Neural progenitor cell (in vitro differentiated cells): ENCODE measurements at regions not wholly inside any gene's neighbourhood (a gene's known extent, or its start where the extent isn't known, plus 50 kb on each side); places are given as distances from the start of the nearest gene placed in this dataset.

Source experiments
- DNase-seq: peaks from one replicate; pipeline ENCODE4 v3.0.0-alpha.2; 2016; ENCODE audit warnings: low spot score
- H2AFZ ChIP-seq: fragments of 200-600 bp; sonication (generic); replicated peaks from 2 replicates; pipeline ENCODE4 v1.6.1; 2016; ENCODE audit warnings: antibody characterized with exemption
- H3F3A ChIP-seq: fragments of 200-600 bp; sonication (generic); 2 replicates; pipeline ENCODE4 v1.6.1; 2016; ENCODE audit warnings: antibody characterized with exemption, low read depth
- H3K27ac ChIP-seq: fragments of 200-600 bp; sonication (generic); 2 replicates; pipeline ENCODE4 v1.5.1; 2016; ENCODE audit warnings: mild to moderate bottlenecking
- H3K27me3 ChIP-seq: fragments of 200-600 bp; sonication (generic); 2 replicates; pipeline ENCODE4 v1.6.1; 2016; ENCODE audit warnings: mild to moderate bottlenecking, moderate library complexity
- H3K36me3 ChIP-seq: fragments of 200-600 bp; sonication (generic); 2 replicates; pipeline ENCODE4 v1.5.1; 2016
- H3K4me1 ChIP-seq: fragments of 200-600 bp; sonication (generic); 2 replicates; pipeline ENCODE4 v1.6.1; 2016; ENCODE audit warnings: mixed run types
- H3K4me2 ChIP-seq: fragments of 200-600 bp; sonication (generic); 2 replicates; pipeline ENCODE4 v1.6.1; 2016
- H3K4me3 ChIP-seq: fragments of 200-600 bp; sonication (generic); 2 replicates; pipeline ENCODE4 v1.5.1; 2016
- H3K79me2 ChIP-seq: fragments of 200-600 bp; sonication (generic); 2 replicates; pipeline ENCODE4 v1.6.1; 2016; ENCODE audit warnings: low read depth
- H3K9ac ChIP-seq: fragments of 200-600 bp; sonication (generic); 2 replicates; pipeline ENCODE4 v1.6.1; 2016
- H3K9me3 ChIP-seq: fragments of 200-600 bp; sonication (generic); 2 replicates; pipeline ENCODE4 v1.5.1; 2016; ENCODE audit warnings: low read depth
- H4K20me1 ChIP-seq: fragments of 200-600 bp; sonication (generic); 2 replicates; pipeline ENCODE4 v1.6.1; 2016; ENCODE audit warnings: low read depth
- H3K27ac Mint-ChIP-seq: 3 replicates; pipeline ENCODE4 v1.8.0; 2021; ENCODE audit warnings: mixed read lengths
- H3K27me3 Mint-ChIP-seq: 2 replicates; pipeline ENCODE4 v1.8.0; 2022; ENCODE audit warnings: low read depth, mild to moderate bottlenecking, inconsistent platforms, moderate library complexity, mixed read lengths; ENCODE audit not compliant: insufficient read depth
- H3K36me3 Mint-ChIP-seq: 3 replicates; pipeline ENCODE4 v1.8.0; 2021; ENCODE audit warnings: mixed read lengths
- H3K4me1 Mint-ChIP-seq: 3 replicates; pipeline ENCODE4 v1.8.0; 2021; ENCODE audit warnings: mixed read lengths
- H3K4me3 Mint-ChIP-seq: 3 replicates; pipeline ENCODE4 v1.8.0; 2021; ENCODE audit warnings: mild to moderate bottlenecking, moderate library complexity, mixed read lengths
- H3K9me3 Mint-ChIP-seq: 3 replicates; pipeline ENCODE4 v1.8.0; 2020; ENCODE audit warnings: mixed read lengths
- EZH2 ChIP-seq: fragments of 200-600 bp; sonication (generic); IDR thresholded peaks from 2 replicates; pipeline ENCODE4 v1.6.1; 2017; ENCODE audit warnings: antibody characterized with exemption, mild to moderate bottlenecking, moderate library complexity
- EZH2phosphoT487 ChIP-seq: fragments of 200-600 bp; sonication (generic); IDR thresholded peaks from 2 replicates; pipeline ENCODE4 v1.6.1; 2017; ENCODE audit warnings: antibody characterized with exemption
- TF ChIP-seq, protein P1 (sequence below): fragments of 200-600 bp; sonication (generic); IDR thresholded peaks from 2 replicates; pipeline ENCODE4 v1.5.1; 2017; ENCODE audit warnings: antibody characterized with exemption, mild to moderate bottlenecking

DNA sequence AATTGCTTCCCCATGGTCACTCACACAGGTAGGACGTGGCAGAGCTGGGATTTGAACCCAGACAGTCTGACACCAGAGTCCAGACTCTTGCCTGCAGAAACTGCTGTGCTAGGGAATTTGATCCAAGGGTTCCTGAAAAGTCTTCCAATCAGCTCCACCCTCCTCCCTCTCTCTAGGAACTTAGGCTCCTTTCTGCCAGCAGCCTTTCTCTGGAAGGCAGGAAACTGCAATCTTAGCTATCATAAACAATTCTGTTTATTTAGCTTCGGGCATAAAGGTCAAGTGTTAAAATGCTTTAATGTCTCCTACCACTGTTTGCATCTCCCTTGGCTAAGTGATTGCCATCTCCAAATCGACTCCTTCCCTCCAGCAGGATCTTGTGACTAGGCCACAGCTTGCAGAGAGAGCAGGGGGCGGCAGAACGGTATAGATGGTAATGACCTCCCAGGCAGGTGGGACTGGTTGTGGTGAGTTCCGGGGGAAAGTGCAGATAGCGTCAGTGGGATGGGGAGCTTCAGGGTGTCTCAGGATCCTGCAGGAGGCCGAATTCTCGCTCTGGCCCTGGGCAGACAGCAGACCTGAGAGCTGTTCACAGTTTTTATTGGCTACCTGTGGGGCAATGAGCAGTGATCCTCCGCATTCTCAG, 882.4 kb upstream of the EEF2KMT start:
- no peaks in the 10 kb centered on the region for H4K20me1 ChIP-seq
- no peaks in the 10 kb centered on the region for H3K27me3 ChIP-seq
- H3F3A ChIP-seq = no peaks in the 10 kb centered on the region
- DNase-seq = no peak
- peaks cover 11% of the 10 kb centered on the region for H3K4me1 ChIP-seq
- H2AFZ ChIP-seq = no peak overlapping the region
- H3K36me3 Mint-ChIP-seq = no peaks in the 10 kb centered on the region
- H3K27ac Mint-ChIP-seq = no peak overlapping the region
- no peak overlapping the region for H3K4me3 ChIP-seq
- H3K9me3 ChIP-seq = no peaks in the 10 kb centered on the region
- H3K4me1 Mint-ChIP-seq = peaks cover 12% of the 10 kb centered on the region
- no peak overlapping the region for H3K4me2 ChIP-seq
- H3K79me2 ChIP-seq = no peaks in the 10 kb centered on the region
- no peak overlapping the region for H3K27ac ChIP-seq
- H3K4me3 Mint-ChIP-seq = no peak overlapping the region
- TF ChIP-seq EZH2phosphoT487 (no peak), EZH2 (no peak)
- TF ChIP-seq, protein P1, sequence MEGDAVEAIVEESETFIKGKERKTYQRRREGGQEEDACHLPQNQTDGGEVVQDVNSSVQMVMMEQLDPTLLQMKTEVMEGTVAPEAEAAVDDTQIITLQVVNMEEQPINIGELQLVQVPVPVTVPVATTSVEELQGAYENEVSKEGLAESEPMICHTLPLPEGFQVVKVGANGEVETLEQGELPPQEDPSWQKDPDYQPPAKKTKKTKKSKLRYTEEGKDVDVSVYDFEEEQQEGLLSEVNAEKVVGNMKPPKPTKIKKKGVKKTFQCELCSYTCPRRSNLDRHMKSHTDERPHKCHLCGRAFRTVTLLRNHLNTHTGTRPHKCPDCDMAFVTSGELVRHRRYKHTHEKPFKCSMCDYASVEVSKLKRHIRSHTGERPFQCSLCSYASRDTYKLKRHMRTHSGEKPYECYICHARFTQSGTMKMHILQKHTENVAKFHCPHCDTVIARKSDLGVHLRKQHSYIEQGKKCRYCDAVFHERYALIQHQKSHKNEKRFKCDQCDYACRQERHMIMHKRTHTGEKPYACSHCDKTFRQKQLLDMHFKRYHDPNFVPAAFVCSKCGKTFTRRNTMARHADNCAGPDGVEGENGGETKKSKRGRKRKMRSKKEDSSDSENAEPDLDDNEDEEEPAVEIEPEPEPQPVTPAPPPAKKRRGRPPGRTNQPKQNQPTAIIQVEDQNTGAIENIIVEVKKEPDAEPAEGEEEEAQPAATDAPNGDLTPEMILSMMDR = no peak
- peaks cover 5% of the 10 kb centered on the region for H3K27me3 Mint-ChIP-seq
- no peaks in the 10 kb centered on the region for H3K36me3 ChIP-seq
- no peaks in the 10 kb centered on the region for H3K9me3 Mint-ChIP-seq
- no peak overlapping the region for H3K9ac ChIP-seq

DNA sequence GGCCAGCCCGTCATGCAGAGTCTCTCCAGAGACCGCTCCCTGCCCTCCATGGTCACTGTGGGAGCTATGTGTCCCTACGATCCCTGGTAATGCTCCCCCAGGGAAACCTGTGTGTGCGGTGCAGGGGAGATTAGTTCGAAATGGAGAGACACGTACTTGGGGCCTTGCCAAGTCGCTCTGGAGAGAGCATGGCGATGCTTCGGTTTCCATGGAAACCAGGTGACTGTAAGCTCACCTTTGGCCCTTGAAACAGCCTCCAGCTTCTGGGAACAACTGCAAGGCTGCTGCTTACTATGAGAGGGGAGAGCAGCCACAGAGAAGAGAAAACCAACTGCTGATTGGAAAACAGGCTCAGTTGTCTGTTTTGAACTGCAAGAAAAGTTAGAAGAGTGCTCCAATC, 879.7 kb upstream of the EEF2KMT start:
- Histone ChIP-seq H4K20me1 (no peaks in the 10 kb centered on the region), H3K36me3 (no peaks in the 10 kb centered on the region), H3K9me3 (no peaks in the 10 kb centered on the region), H3K4me2 (no peak overlapping the region), H3K27me3 (no peaks in the 10 kb centered on the region), H3F3A (no peaks in the 10 kb centered on the region), H3K4me1 (no peaks in the 10 kb centered on the region), H3K79me2 (no peaks in the 10 kb centered on the region), H3K9ac (no peak overlapping the region), H2AFZ (no peak overlapping the region), H3K4me3 (no peak overlapping the region), H3K27ac (no peak overlapping the region)
- Mint-ChIP-seq H3K27ac (no peak overlapping the region), H3K27me3 (peaks cover 2% of the 10 kb centered on the region), H3K9me3 (no peaks in the 10 kb centered on the region), H3K36me3 (no peaks in the 10 kb centered on the region), H3K4me3 (no peak overlapping the region), H3K4me1 (peaks cover 9% of the 10 kb centered on the region)
- TF ChIP-seq, protein P1 = no peak
- TF ChIP-seq EZH2phosphoT487 (no peak), EZH2 (no peak)
- DNase-seq = no peak

DNA sequence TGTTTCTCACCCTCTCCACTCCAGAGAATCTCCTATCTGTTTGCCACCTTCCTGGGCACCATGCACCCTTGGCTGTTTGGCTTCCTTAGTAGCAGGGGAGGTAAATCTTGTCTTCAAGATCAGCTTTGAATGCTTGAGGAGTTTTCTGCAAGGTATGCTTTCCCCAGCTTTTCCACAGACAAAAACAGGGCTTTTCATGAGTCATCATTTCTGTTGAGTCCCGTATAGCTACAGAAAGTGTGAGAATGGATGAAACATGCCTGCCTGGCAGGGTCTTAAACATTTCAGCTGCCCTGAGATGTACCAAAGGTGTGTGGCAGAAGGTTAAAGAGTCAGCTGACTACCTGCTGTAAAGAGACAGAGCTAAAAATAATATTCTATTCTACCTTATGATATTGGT, 875.2 kb upstream of the EEF2KMT start:
- H3K9me3 Mint-ChIP-seq = peaks cover 6% of the 10 kb centered on the region
- no peaks in the 10 kb centered on the region for H4K20me1 ChIP-seq
- H3K36me3 Mint-ChIP-seq = no peaks in the 10 kb centered on the region
- H3K4me2 ChIP-seq = no peak overlapping the region
- no peaks in the 10 kb centered on the region for H3K4me1 Mint-ChIP-seq
- no peaks in the 10 kb centered on the region for H3K9me3 ChIP-seq
- H3K27ac Mint-ChIP-seq = no peak overlapping the region
- peaks cover 2% of the 10 kb centered on the region for H3K27me3 Mint-ChIP-seq
- no peak overlapping the region for H3K27ac ChIP-seq
- H2AFZ ChIP-seq = no peak overlapping the region
- DNase-seq = no peak
- H3K79me2 ChIP-seq = no peaks in the 10 kb centered on the region
- H3K4me3 Mint-ChIP-seq = no peak overlapping the region
- H3F3A ChIP-seq = no peaks in the 10 kb centered on the region
- H3K36me3 ChIP-seq = no peaks in the 10 kb centered on the region
- no peak overlapping the region for H3K4me3 ChIP-seq
- H3K4me1 ChIP-seq = no peaks in the 10 kb centered on the region
- H3K9ac ChIP-seq = no peak overlapping the region
- no peaks in the 10 kb centered on the region for H3K27me3 ChIP-seq
- TF ChIP-seq, protein P1 = no peak
- no peak for TF ChIP-seq EZH2
- no peak for TF ChIP-seq EZH2phosphoT487
